Heart right ventricle (tissue), 16 donors: ENCODE measurements at regions not wholly inside any gene's neighbourhood (a gene's known extent, or its start where the extent isn't known, plus 50 kb on each side); places are given as distances from the start of the nearest gene placed in this dataset.
"Not testable (repeated sequence)": the region's sequence is repeated elsewhere in the genome, so short reads cannot be mapped to it uniquely, and the experiment has no call there.

Experiments used
- ATAC-seq, 8 donors: fragments of 200-7000 bp; cut with Tn5 transposase; one replicate each; pipeline ENCODE4 v1.9.1; 2020; ENCODE audit warnings: mild to moderate bottlenecking in 8 of 8, moderate library complexity in 8 of 8, moderate number of reproducible peaks in 1 of 8
- DNase-seq, 2 donors: peaks; one replicate each; pipeline ENCODE4 v3.0.0-alpha.2; 2020
- H3K27ac ChIP-seq, 10 donors: fragments of 200-600 bp; sonication (generic) in 2 of 10; one replicate each; pipeline versions ENCODE4 v1.5.0 to v1.8.0; 2020 to 2022; ENCODE audit warnings: mild to moderate bottlenecking in 3 of 10
- H3K27me3 ChIP-seq, 7 donors: fragments of 200-600 bp; one replicate each; pipeline ENCODE4 v1.8.0; 2021 to 2022; ENCODE audit warnings: mild to moderate bottlenecking in 2 of 7
- H3K36me3 ChIP-seq, 9 donors: fragments of 200-600 bp; sonication (generic) in 1 of 9; one replicate each; pipeline versions ENCODE4 v1.5.0 to v1.8.0; 2020 to 2022; ENCODE audit warnings: mild to moderate bottlenecking in 2 of 9
- H3K4me1 ChIP-seq, 9 donors: fragments of 200-600 bp; sonication (generic) in 1 of 9; one replicate each; pipeline versions ENCODE4 v1.5.0 to v1.8.0; 2020 to 2022; ENCODE audit warnings: mild to moderate bottlenecking in 4 of 9
- H3K4me3 ChIP-seq, 10 donors: fragments of 200-600 bp; sonication (generic) in 2 of 10; one replicate each; pipeline versions ENCODE4 v1.5.0 to v1.8.0; 2020 to 2022; ENCODE audit warnings: mild to moderate bottlenecking in 7 of 10, moderate library complexity in 2 of 10
- H3K9me3 ChIP-seq, 11 donors: fragments of 200-600 bp in 10 of 11; sonication (generic) in 2 of 11; one replicate each; pipeline versions ENCODE4 v1.5.0 to v1.8.0; 2013 to 2022; ENCODE audit warnings: mild to moderate bottlenecking in 2 of 11, control low read depth in 1 of 11, moderate library complexity in 1 of 11
- WGBS, 2 donors: extraction: QIAGEN DNeasy Blood & Tissue Kit; methylation state at CpG; one replicate each; pipeline ENCODE4 v1.1.7; 2013; ENCODE audit warnings: inconsistent platforms in 1 of 2; 5-methylcytosine and 5-hydroxymethylcytosine counted together
- intact Hi-C, 10 donors: fragments of 100-400 bp; cut with DNase I; formaldehyde crosslinking; loops; one replicate each; pipeline versions ENCODE4 v1.11.1 to v1.14.2; 2022
- donor health status: Arrhythmogenic right ventricular cardiomyopathy.
- donor health status: ischemic (EF 13 %, LVEDD 7.1; RV severe dilation, severe dysfunction).
- donor health status: healthy with polysubstance abuse.
- donor health status: DM: no; HTN: yes; CAD: no.
- donor health status: DM: no; HTN: no; CAD: no.
- donor health status: ischemic (EF 25% LVEDD 6.9; RV normal size, moderate dysfunction).
- donor health status: ischemic (EF 25% LVEDD 5.7; RV mildly dilated, moderate dysfunction).
- donor health status: healthy.
- donor health status: DM: yes; HTN: yes; CAD: no.
- donor health status: Ischemic cardiomyopathy.
- donor health status: ischemic (EF 35%, LVEDD 5.7; RV mildly dilated, moderate dysfunction).
- donor health status: nonischemic (EF 11% LVEDD 7.7; RV severe dilation, severe dysfunction).
- donor health status: DM: yes; HTN: yes; CAD: no.
- donor health status: PGD.
- donor health status: ischemic (EF 29% LVEDD 5.4; RV normal size, mild dysfunction).
- donor health status: nonischemic (EF 23%, LVEDD 6.1; RV moderate dilation, normal function).

- H3K9me3 ChIP-seq, H3K4me1 ChIP-seq, H3K27ac ChIP-seq, DNase-seq, H3K4me3 ChIP-seq, intact Hi-C loops, ATAC-seq, H3K27me3 ChIP-seq, H3K36me3 ChIP-seq: not testable (repeated sequence)
- WGBS, 2 donors = no CpG with 5 or more reads among the region's 3 CpGs
These were observed 100.5 kb upstream of the BPY2 start for GRCh38 chrY:22883569-22883968.

DNA sequence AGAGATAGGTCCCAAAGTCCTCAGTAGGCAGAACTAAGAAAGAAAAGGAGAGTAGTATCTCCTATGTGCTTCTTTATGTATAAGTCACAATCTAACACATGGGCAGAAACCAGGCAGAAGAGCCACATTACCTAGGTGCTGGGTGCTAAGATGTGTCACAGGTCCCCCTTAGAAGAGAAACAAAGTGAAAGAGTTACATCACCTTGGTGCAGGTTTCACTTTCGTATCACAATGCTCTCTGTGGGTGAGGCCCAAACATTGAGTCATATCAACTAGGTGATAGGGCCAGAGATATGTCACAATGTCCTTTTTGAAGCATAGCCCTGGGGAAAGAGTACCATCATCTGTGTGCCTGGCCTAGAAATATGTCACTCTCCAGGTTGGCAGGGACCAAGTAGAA lies 96.1 kb upstream of the BPY2 start:
- DNase-seq, H3K36me3 ChIP-seq, H3K9me3 ChIP-seq, H3K27me3 ChIP-seq, H3K27ac ChIP-seq, intact Hi-C loops, H3K4me3 ChIP-seq, H3K4me1 ChIP-seq, ATAC-seq: not testable (repeated sequence)
- no CpG with 5 or more reads among the region's 1 CpG for WGBS, 2 donors

DNA sequence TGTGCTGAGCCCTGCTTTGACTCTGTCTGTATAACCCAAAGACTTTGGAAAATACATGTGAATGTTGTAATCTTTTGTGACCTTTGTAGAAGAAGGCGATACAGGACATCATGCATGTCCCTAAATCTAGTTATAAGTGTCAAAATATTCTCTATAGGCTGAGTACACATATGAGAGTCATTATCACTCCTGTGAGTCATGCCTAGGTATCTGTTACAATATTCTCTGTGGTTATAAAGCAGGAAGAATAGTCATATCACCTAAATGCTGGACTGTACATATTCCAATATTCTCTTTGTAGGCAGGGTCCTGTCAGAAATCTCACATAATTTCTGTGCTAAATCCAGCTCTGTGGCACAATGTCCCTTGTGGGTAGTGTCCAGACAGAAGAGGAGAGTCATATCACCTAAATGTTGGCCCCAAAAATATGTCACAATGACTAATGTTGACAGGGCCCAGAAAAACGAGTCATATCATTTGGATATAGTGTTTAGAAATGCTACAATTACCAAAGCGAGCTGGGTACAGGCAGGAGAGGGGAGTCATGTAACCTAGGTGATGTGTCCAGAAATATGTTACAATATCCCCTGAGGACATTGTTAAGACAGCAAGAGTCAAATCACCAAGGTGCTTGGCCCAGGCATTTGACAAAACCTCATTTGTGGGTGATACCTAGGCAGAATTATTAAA lies 80.4 kb upstream of the BPY2 start:
- H3K4me3 ChIP-seq, intact Hi-C loops, H3K27ac ChIP-seq, H3K36me3 ChIP-seq, H3K4me1 ChIP-seq, H3K9me3 ChIP-seq, ATAC-seq, DNase-seq, H3K27me3 ChIP-seq: not testable (repeated sequence)
- no CpG with 5 or more reads among the region's 3 CpGs for WGBS, 2 donors

DNA sequence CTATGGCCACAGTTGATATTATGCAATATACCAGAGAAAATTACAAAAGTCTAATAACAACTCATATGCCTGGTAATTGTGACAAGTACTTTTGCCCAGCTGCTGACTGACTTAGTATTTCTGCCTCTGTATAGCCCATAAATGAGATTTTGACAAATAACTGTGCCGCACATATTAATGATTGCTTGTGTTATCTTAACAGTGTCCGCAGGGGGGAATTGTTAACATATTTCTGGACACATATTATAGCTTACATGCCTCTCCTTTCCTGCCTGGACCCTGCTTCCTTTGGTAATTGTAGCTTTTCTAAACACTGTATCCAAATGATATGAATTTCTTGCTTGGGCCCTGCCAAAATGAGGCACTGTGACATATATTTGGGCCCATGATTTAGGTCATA lies 69.0 kb upstream of the BPY2 start:
- ATAC-seq, H3K27ac ChIP-seq, intact Hi-C loops, H3K36me3 ChIP-seq, H3K4me1 ChIP-seq, H3K4me3 ChIP-seq, DNase-seq, H3K27me3 ChIP-seq, H3K9me3 ChIP-seq: not testable (repeated sequence)
- no CpG with 5 or more reads among the region's 2 CpGs for WGBS, 2 donors

DNA sequence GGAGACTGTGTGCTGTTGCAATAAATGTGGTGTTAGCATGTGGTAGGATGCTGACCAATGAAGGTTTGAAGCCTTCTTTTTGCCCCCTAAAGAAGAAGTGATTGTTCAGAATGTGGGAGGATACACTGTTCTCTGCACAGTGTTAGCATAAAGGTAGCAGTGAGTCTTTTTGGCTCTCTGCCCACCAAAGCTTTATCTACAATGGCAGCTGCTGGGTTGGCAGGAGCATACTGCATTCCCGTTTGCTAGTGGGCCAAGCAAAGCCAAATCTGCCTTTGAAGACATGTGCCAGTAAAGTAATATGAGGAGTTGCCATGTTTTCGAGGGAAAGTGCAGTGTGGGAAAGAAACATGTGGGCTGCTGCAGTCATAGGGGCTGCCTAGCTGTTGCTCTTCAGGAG lies 56.4 kb upstream of the BPY2 start:
- H3K27me3 ChIP-seq, H3K36me3 ChIP-seq, H3K27ac ChIP-seq, intact Hi-C loops, H3K4me1 ChIP-seq, H3K9me3 ChIP-seq, H3K4me3 ChIP-seq, DNase-seq: not testable (repeated sequence)
- WGBS, 2 donors = no CpG with 5 or more reads among the region's 2 CpGs
- ATAC-seq = peak in 2 of 8 donors; percentile 47 to 62

DNA sequence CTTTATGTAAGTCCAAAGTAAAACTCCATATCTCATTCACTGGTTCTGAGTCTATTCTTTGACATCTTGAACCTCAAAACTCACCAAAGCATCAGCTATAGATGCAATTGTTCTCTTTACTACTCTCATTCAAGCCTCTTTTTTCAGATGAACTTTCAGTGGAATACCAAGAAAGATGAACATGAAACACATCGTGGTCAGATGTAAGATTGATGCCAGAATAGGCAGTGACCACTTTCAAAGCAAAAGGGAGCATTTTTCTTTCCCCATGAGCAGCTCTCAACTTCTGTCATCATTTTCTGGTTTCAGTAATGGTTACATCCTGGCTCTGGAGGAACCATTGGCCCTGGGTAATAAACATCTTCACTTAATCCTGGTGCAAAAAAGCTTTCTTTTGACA lies 50.6 kb upstream of the BPY2 start:
- H3K27ac ChIP-seq, H3K36me3 ChIP-seq, H3K4me1 ChIP-seq, H3K9me3 ChIP-seq, H3K27me3 ChIP-seq, intact Hi-C loops, H3K4me3 ChIP-seq, ATAC-seq, DNase-seq: not testable (repeated sequence)
- WGBS, 2 donors = no CpG with 5 or more reads among the region's 1 CpG
